ENCODE measurements at regions not wholly inside any gene's neighbourhood (a gene's known extent, or its start where the extent isn't known, plus 50 kb on each side); places are given as distances from the start of the nearest gene placed in this dataset.

- TF ChIP-seq CTCF (IDR thresholded peaks at IDR 0.05) (peak; percentile 26 to 76 (median 37)), POLR2A (IDR thresholded peaks at IDR 0.05) (no peak)
These were observed 427.5 kb downstream of the VGLL3 start for GRCh38 chr3:86563400-86563970.

Measured in testis (tissue), 2 donors.